G401 (cell line): ENCODE measurements at regions not wholly inside any gene's neighbourhood (a gene's known extent, or its start where the extent isn't known, plus 50 kb on each side); places are given as distances from the start of the nearest gene placed in this dataset.
"Not testable (repeated sequence)": the region's sequence is repeated elsewhere in the genome, so short reads cannot be mapped to it uniquely, and the experiment has no call there.

Experiments
- DNase-seq: peaks from one replicate; pipeline ENCODE4 v3.0.0-alpha.2; 2015; ENCODE audit warnings: low spot score
- in situ Hi-C: cut with HindIII; loops from 2 replicates; pipeline ENCODE4 v1.10.0; 2016; ENCODE audit warnings: low sequenced_read_pairs, mixed read lengths

GRCh38 chrX:85561231-85561630 lies 181.8 kb upstream of the POF1B start:
- DNase-seq: no peak
- in situ Hi-C loops: no loop called here

GRCh38 chrX:85544609-85545008 lies 165.1 kb upstream of the POF1B start:
- DNase-seq: no peak
- in situ Hi-C loops: no loop called here

- DNase-seq: no peak
- in situ Hi-C loops: no loop called here
These were observed 164.4 kb upstream of the POF1B start for GRCh38 chrX:85543866-85544265.

GRCh38 chrX:85529141-85529540 lies 149.7 kb upstream of the POF1B start:
- DNase-seq, in situ Hi-C loops: not testable (repeated sequence)

- DNase-seq: no peak
- in situ Hi-C loops: no loop called here
These were observed 138.7 kb upstream of the POF1B start for GRCh38 chrX:85517994-85518718.

GRCh38 chrX:85516131-85516530 lies 136.7 kb upstream of the POF1B start:
- in situ Hi-C loops: no loop called here

GRCh38 chrX:85506871-85507270 lies 127.4 kb upstream of the POF1B start:
- no peak for DNase-seq
- in situ Hi-C loops: no loop called here

More at GRCh38 chrX:85516131-85516530, 136.7 kb upstream of the POF1B start:
- no peak for DNase-seq

- DNase-seq: no peak
- in situ Hi-C loops: no loop called here
These were observed 126.3 kb upstream of the POF1B start for GRCh38 chrX:85505801-85506200.

- no peak for DNase-seq
- in situ Hi-C loops: no loop called here
These were observed 124.9 kb upstream of the POF1B start for GRCh38 chrX:85504381-85504780.

- in situ Hi-C loops: no loop called here
- no peak for DNase-seq
These were observed 124.0 kb upstream of the POF1B start for GRCh38 chrX:85503258-85504158.

GRCh38 chrX:85501349-85501748 lies 121.9 kb upstream of the POF1B start:
- in situ Hi-C loops: no loop called here
- DNase-seq: no peak

- in situ Hi-C loops: no loop called here
- DNase-seq: no peak
These were observed 119.9 kb upstream of the POF1B start for GRCh38 chrX:85499400-85499799.

GRCh38 chrX:85493821-85494220 lies 114.4 kb upstream of the POF1B start:
- in situ Hi-C loops: no loop called here

GRCh38 chrX:85454295-85454694 lies 74.8 kb upstream of the POF1B start:
- in situ Hi-C loops: no loop called here

More at GRCh38 chrX:85493821-85494220, 114.4 kb upstream of the POF1B start:
- no peak for DNase-seq

GRCh38 chrX:85444613-85445012 lies 65.1 kb upstream of the POF1B start:
- no peak for DNase-seq
- in situ Hi-C loops: no loop called here

More at GRCh38 chrX:85454295-85454694, 74.8 kb upstream of the POF1B start:
- DNase-seq: no peak
